ENCODE measurements at regions not wholly inside any gene's neighbourhood (a gene's known extent, or its start where the extent isn't known, plus 50 kb on each side); places are given as distances from the start of the nearest gene placed in this dataset.

DNA sequence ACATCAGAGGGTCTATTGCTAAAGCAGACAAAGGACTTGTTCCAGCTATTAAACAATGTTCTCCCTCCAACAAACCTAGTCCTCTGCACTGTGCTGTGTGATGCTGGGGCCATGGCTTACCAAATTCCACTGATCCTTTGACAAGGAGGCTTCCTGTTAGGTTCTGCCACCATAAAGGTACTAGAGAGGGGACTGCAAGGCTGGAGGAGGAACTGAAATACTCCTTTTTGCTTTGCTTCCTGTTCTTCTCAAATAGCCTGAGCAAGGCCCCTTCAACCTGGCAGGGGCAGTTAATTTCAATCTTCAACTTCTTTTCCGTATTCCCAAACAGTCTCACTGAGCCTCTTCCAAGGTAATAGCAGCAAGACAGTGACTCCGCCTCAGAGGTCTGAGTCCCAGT, 286.4 kb upstream of the IRAK1BP1 start:
- Histone ChIP-seq H3F3A (replicated peaks; ENCODE audit: insufficient read depth) (peaks cover 4% of the 10 kb centered on the region), H3K79me2 (ENCODE audit: insufficient read depth) (no peaks in the 10 kb centered on the region), H3K9me2 (no peaks in the 10 kb centered on the region), H3K4me3 (ENCODE audit: low read depth in 2 of 2, low read length in 1 of 2) (no peak overlapping the region), H4K20me1 (ENCODE audit: insufficient read depth) (no peaks in the 10 kb centered on the region), H3K36me3 (replicated peaks in 1 of 2; ENCODE audit: control insufficient read depth in 1 of 2, insufficient read depth in 2 of 2, low read length in 1 of 2) (no peaks in the 10 kb centered on the region), H3K9ac (no peak overlapping the region), H3K4me1 (ENCODE audit: control insufficient read depth in 1 of 2, insufficient read depth in 2 of 2, low read depth in 1 of 2, low read length in 1 of 2) (no peaks in the 10 kb centered on the region), H3K27me3 (ENCODE audit: insufficient read depth) (no peaks in the 10 kb centered on the region), H3K9me3 (no peaks in the 10 kb centered on the region), H2AFZ (ENCODE audit: low read depth) (no peak overlapping the region), H3K4me2 (no peak overlapping the region), H3K27ac (ENCODE audit: low read depth in 2 of 2, low read length in 1 of 2) (no peak overlapping the region)
- CTCF ChIA-PET, result interaction anchor here (1.5 kb wide), 1 partner anchor 67 kb away, joined by 3 read pairs; no protein-coding TSS in a partner anchor
- WGBS (ENCODE audit: low lambda C conversion rate), result 97% methylated on average over 2 of the region's 2 CpGs
- POLR2A ChIA-PET, result no interaction called here
- no peak for DNase-seq
- no peak for TF ChIP-seq SIN3A (IDR thresholded peaks at IDR 0.05; ENCODE audit: borderline replicate concordance, low read depth, low read length)
- TF ChIP-seq, protein P1, sequence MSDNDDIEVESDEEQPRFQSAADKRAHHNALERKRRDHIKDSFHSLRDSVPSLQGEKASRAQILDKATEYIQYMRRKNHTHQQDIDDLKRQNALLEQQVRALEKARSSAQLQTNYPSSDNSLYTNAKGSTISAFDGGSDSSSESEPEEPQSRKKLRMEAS (IDR thresholded peaks at IDR 0.05; ENCODE audit: low read depth), result no peak
- no peak for TF ChIP-seq MEF2A (IDR thresholded peaks at IDR 0.05; ENCODE audit: borderline replicate concordance, low read depth)
- no peak for TF ChIP-seq GABPA (IDR thresholded peaks at IDR 0.05; ENCODE audit: low read depth)
- no peak for TF ChIP-seq POLR2AphosphoS5 (IDR thresholded peaks at IDR 0.05; ENCODE audit: low read depth, low read length)
- no peak for TF ChIP-seq RXRA (IDR thresholded peaks at IDR 0.05; ENCODE audit: borderline replicate concordance, low read depth)
- TF ChIP-seq YY1 (IDR thresholded peaks at IDR 0.05; ENCODE audit: low read depth), result no peak
- TF ChIP-seq NRF1 (IDR thresholded peaks at IDR 0.05; ENCODE audit: low read depth, low read length), result no peak
- TF ChIP-seq, protein P2, sequence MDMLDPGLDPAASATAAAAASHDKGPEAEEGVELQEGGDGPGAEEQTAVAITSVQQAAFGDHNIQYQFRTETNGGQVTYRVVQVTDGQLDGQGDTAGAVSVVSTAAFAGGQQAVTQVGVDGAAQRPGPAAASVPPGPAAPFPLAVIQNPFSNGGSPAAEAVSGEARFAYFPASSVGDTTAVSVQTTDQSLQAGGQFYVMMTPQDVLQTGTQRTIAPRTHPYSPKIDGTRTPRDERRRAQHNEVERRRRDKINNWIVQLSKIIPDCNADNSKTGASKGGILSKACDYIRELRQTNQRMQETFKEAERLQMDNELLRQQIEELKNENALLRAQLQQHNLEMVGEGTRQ (IDR thresholded peaks at IDR 0.05; ENCODE audit: borderline replicate concordance, low read depth, low read length), result no peak
- no peak for TF ChIP-seq CHD2 (IDR thresholded peaks at IDR 0.05; ENCODE audit: low read length, partially characterized antibody)
- TF ChIP-seq TEAD4 (IDR thresholded peaks at IDR 0.05; ENCODE audit: borderline replicate concordance, insufficient read depth), result no peak

DNA sequence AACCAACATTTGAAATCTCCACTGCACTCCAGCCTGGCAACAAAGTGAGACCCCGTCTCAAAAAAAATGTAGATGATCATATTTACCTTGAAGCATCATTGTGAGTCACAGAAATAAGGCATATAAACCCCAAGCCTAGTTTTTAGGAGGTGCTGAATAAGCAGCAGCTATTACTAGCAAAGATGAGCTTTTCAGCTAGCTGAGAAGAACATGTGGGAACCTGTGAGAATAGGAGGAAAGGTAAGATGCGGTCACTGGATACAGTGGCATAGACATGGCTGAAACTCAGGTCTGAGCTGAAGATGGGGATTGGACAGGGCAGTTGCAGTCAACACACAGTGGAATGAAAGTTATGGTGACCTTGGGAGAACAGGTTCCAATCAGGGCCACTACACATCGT, 284.3 kb upstream of the IRAK1BP1 start:
- 59% methylated on average over 3 of the region's 3 CpGs for WGBS (ENCODE audit: low lambda C conversion rate)
- ChIA-PET CTCF (no interaction called here), POLR2A (interaction anchor here (0.6 kb wide), 1 partner anchor 16 kb away, joined by 4 read pairs; no protein-coding TSS in a partner anchor)
- H3K79me2 ChIP-seq (ENCODE audit: insufficient read depth), result no peaks in the 10 kb centered on the region
- no peaks in the 10 kb centered on the region for H3K27me3 ChIP-seq (ENCODE audit: insufficient read depth)
- no peaks in the 10 kb centered on the region for H3K9me2 ChIP-seq
- no peaks in the 10 kb centered on the region for H4K20me1 ChIP-seq (ENCODE audit: insufficient read depth)
- no peak for DNase-seq
- no peak overlapping the region for H3K4me3 ChIP-seq (ENCODE audit: low read depth in 2 of 2, low read length in 1 of 2)
- no peaks in the 10 kb centered on the region for H3K36me3 ChIP-seq (replicated peaks in 1 of 2; ENCODE audit: control insufficient read depth in 1 of 2, insufficient read depth in 2 of 2, low read length in 1 of 2)
- H3K9me3 ChIP-seq, result no peaks in the 10 kb centered on the region
- no peaks in the 10 kb centered on the region for H3K4me1 ChIP-seq (ENCODE audit: control insufficient read depth in 1 of 2, insufficient read depth in 2 of 2, low read depth in 1 of 2, low read length in 1 of 2)
- no peak overlapping the region for H3K27ac ChIP-seq (ENCODE audit: low read depth in 2 of 2, low read length in 1 of 2)
- H3K9ac ChIP-seq, result no peak overlapping the region
- no peak overlapping the region for H3K4me2 ChIP-seq
- H3F3A ChIP-seq (replicated peaks; ENCODE audit: insufficient read depth), result peaks cover 4% of the 10 kb centered on the region
- H2AFZ ChIP-seq (ENCODE audit: low read depth), result no peak overlapping the region
- TF ChIP-seq MEF2A (IDR thresholded peaks at IDR 0.05; ENCODE audit: borderline replicate concordance, low read depth) (no peak), MXI1 (IDR thresholded peaks at IDR 0.05; ENCODE audit: low read depth, low read length) (no peak), RXRA (IDR thresholded peaks at IDR 0.05; ENCODE audit: borderline replicate concordance, low read depth) (no peak), TAF1 (IDR thresholded peaks at IDR 0.05; ENCODE audit: borderline replicate concordance, low read depth, low read length) (no peak), JUND (IDR thresholded peaks at IDR 0.05) (no peak), POLR2AphosphoS5 (IDR thresholded peaks at IDR 0.05; ENCODE audit: low read depth, low read length) (no peak)
- TF ChIP-seq, protein P3, sequence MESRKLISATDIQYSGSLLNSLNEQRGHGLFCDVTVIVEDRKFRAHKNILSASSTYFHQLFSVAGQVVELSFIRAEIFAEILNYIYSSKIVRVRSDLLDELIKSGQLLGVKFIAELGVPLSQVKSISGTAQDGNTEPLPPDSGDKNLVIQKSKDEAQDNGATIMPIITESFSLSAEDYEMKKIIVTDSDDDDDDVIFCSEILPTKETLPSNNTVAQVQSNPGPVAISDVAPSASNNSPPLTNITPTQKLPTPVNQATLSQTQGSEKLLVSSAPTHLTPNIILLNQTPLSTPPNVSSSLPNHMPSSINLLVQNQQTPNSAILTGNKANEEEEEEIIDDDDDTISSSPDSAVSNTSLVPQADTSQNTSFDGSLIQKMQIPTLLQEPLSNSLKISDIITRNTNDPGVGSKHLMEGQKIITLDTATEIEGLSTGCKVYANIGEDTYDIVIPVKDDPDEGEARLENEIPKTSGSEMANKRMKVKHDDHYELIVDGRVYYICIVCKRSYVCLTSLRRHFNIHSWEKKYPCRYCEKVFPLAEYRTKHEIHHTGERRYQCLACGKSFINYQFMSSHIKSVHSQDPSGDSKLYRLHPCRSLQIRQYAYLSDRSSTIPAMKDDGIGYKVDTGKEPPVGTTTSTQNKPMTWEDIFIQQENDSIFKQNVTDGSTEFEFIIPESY (IDR thresholded peaks at IDR 0.05; ENCODE audit: borderline replicate concordance, low read depth), result no peak
- TF ChIP-seq, protein P4, sequence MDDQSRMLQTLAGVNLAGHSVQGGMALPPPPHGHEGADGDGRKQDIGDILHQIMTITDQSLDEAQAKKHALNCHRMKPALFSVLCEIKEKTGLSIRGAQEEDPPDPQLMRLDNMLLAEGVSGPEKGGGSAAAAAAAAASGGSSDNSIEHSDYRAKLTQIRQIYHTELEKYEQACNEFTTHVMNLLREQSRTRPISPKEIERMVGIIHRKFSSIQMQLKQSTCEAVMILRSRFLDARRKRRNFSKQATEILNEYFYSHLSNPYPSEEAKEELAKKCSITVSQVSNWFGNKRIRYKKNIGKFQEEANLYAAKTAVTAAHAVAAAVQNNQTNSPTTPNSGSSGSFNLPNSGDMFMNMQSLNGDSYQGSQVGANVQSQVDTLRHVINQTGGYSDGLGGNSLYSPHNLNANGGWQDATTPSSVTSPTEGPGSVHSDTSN (IDR thresholded peaks at IDR 0.05), result no peak
- TF ChIP-seq, protein P5, sequence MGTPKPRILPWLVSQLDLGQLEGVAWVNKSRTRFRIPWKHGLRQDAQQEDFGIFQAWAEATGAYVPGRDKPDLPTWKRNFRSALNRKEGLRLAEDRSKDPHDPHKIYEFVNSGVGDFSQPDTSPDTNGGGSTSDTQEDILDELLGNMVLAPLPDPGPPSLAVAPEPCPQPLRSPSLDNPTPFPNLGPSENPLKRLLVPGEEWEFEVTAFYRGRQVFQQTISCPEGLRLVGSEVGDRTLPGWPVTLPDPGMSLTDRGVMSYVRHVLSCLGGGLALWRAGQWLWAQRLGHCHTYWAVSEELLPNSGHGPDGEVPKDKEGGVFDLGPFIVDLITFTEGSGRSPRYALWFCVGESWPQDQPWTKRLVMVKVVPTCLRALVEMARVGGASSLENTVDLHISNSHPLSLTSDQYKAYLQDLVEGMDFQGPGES (IDR thresholded peaks at IDR 0.05; ENCODE audit: low read depth, low read length), result no peak
- TF ChIP-seq, protein P6, sequence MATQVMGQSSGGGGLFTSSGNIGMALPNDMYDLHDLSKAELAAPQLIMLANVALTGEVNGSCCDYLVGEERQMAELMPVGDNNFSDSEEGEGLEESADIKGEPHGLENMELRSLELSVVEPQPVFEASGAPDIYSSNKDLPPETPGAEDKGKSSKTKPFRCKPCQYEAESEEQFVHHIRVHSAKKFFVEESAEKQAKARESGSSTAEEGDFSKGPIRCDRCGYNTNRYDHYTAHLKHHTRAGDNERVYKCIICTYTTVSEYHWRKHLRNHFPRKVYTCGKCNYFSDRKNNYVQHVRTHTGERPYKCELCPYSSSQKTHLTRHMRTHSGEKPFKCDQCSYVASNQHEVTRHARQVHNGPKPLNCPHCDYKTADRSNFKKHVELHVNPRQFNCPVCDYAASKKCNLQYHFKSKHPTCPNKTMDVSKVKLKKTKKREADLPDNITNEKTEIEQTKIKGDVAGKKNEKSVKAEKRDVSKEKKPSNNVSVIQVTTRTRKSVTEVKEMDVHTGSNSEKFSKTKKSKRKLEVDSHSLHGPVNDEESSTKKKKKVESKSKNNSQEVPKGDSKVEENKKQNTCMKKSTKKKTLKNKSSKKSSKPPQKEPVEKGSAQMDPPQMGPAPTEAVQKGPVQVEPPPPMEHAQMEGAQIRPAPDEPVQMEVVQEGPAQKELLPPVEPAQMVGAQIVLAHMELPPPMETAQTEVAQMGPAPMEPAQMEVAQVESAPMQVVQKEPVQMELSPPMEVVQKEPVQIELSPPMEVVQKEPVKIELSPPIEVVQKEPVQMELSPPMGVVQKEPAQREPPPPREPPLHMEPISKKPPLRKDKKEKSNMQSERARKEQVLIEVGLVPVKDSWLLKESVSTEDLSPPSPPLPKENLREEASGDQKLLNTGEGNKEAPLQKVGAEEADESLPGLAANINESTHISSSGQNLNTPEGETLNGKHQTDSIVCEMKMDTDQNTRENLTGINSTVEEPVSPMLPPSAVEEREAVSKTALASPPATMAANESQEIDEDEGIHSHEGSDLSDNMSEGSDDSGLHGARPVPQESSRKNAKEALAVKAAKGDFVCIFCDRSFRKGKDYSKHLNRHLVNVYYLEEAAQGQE (IDR thresholded peaks at IDR 0.05; ENCODE audit: low read depth, low read length), result no peak
